GM19239 (cell line): ENCODE measurements at regions not wholly inside any gene's neighbourhood (a gene's known extent, or its start where the extent isn't known, plus 50 kb on each side); places are given as distances from the start of the nearest gene placed in this dataset.
A peak's percentile ranks its signal among the peaks of the same experiment; 100 is the strongest.
"Not testable (repeated sequence)": the region's sequence is repeated elsewhere in the genome, so short reads cannot be mapped to it uniquely, and the experiment has no call there.

ENCODE experiments used
- DNase-seq: peaks from one replicate; pipeline ENCODE4 v3.0.0; 2011; ENCODE audit warnings: low spot score; ENCODE audit not compliant: insufficient read length
- FAIRE-seq: peaks from 2 replicates; lab custom pipeline; 2011; peaks lifted over from hg19 to GRCh38; lab: Jason Lieb, UNC

GRCh38 chr11:71383461-71383860, 64.7 kb downstream of the DHCR7 start:
- FAIRE-seq (peak; percentile 80), DNase-seq (peak; percentile 54)

- no peak for DNase-seq
- FAIRE-seq, result no peak
Measured at GRCh38 chr11:71381781-71382505, 66.2 kb downstream of the DHCR7 start.

- DNase-seq, result no peak
- no peak for FAIRE-seq
Measured at GRCh38 chr11:71379701-71380100, 68.5 kb downstream of the DHCR7 start.

GRCh38 chr11:71373791-71374454, 74.3 kb downstream of the DHCR7 start:
- DNase-seq (peak; percentile 37), FAIRE-seq (peak; percentile 79)

- DNase-seq (no peak), FAIRE-seq (peak; percentile 79)
Measured at GRCh38 chr11:71372693-71373657, 75.2 kb downstream of the DHCR7 start.

GRCh38 chr11:71371674-71372069, 76.5 kb downstream of the DHCR7 start:
- DNase-seq (no peak), FAIRE-seq (no peak)

GRCh38 chr11:71370895-71371673, 77.1 kb downstream of the DHCR7 start:
- DNase-seq, result no peak
- FAIRE-seq, result no peak

- no peak for FAIRE-seq
Measured at GRCh38 chr11:71370020-71370747, 78.0 kb downstream of the DHCR7 start.

GRCh38 chr11:71369411-71369810, 78.8 kb downstream of the DHCR7 start:
- no peak for DNase-seq
- FAIRE-seq, result no peak

More at GRCh38 chr11:71370020-71370747, 78.0 kb downstream of the DHCR7 start:
- DNase-seq, result no peak

- FAIRE-seq, result no peak
Measured at GRCh38 chr11:71368966-71369365, 79.2 kb downstream of the DHCR7 start.

GRCh38 chr11:71367756-71368155, 80.4 kb downstream of the DHCR7 start:
- DNase-seq, result no peak
- FAIRE-seq, result no peak

More at GRCh38 chr11:71368966-71369365, 79.2 kb downstream of the DHCR7 start:
- no peak for DNase-seq

- DNase-seq, FAIRE-seq: not testable (repeated sequence)
Measured at GRCh38 chr11:71367276-71367675, 80.9 kb downstream of the DHCR7 start.

- FAIRE-seq (no peak), DNase-seq (no peak)
Measured at GRCh38 chr11:71366076-71366475, 82.1 kb downstream of the DHCR7 start.

GRCh38 chr11:71365626-71366025, 82.6 kb downstream of the DHCR7 start:
- DNase-seq (no peak), FAIRE-seq (no peak)

- FAIRE-seq, result no peak
- DNase-seq, result no peak
Measured at GRCh38 chr11:71364806-71365205, 83.4 kb downstream of the DHCR7 start.

- FAIRE-seq (no peak), DNase-seq (no peak)
Measured at GRCh38 chr11:71364176-71364671, 84.0 kb downstream of the DHCR7 start.

- FAIRE-seq (no peak), DNase-seq (no peak)
Measured at GRCh38 chr11:71363721-71364120, 84.5 kb downstream of the DHCR7 start.

- DNase-seq (no peak), FAIRE-seq (no peak)
Measured at GRCh38 chr11:71358963-71359567, 89.1 kb downstream of the DHCR7 start.
